ENCODE measurements at regions not wholly inside any gene's neighbourhood (a gene's known extent, or its start where the extent isn't known, plus 50 kb on each side); places are given as distances from the start of the nearest gene placed in this dataset.

DNA sequence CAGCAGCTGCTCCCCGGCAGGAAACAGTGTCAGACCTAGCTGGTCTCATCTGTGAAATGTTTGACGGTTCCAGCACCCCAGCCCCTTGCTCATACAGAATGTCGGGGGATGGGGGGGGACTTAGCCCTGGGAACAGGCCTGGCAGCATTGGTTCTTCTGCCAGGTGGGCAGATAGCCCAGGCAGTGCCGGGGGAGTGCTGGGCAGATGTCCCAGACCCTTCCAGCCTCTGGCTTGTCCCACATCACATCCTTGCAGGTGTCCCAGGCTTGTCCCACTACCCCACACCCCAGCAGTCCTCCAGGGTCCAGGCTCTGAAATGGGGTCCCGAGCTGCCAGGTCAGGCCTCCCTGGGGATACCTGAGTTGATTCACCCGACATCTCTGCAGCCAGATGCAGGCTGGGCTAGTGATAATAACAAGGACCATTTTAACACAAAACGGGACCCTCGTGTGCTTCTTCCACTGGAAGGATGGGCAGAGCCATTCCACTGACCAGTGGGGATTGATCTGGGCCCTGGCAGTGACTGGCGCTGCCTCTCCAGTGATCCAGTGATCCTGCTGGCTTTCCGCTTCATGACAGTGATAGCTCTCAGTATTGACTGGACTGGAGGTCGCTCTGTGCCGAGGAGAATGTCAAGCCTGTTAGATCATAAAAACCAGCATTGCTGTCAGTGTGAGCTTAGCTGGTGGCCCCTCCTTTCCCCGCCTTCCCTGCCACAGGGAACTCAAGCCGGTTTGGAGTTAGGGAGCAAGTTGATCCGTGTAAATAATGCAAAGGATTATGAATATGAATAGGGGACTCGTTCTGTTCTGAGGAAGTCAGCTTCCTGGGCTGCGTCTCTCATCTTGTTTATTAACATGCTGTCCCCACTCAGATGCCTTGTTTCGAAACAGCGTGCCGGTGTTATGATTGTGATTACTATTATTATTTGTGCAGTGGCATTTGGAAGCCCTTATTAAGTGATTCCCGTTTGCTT is 180.6 kb downstream of the AACS start:
- Histone ChIP-seq H3K9me3 (ENCODE audit: control insufficient read depth in 1 of 2, low read length in 2 of 2) (no peaks in the 10 kb centered on the region), H3K9ac (ENCODE audit: low read depth in 1 of 2, low read length in 2 of 2) (no peak overlapping the region), H3K27me3 (ENCODE audit: control insufficient read depth in 1 of 2, insufficient read depth in 2 of 2, low read length in 2 of 2) (peaks cover 3 to 9% of the 10 kb centered on the region in 2 donors), H3K4me3 (ENCODE audit: low read depth in 1 of 2, low read length in 2 of 2) (no peak overlapping the region), H3K36me3 (ENCODE audit: control insufficient read depth in 1 of 2, insufficient read depth in 2 of 2, low read length in 2 of 2) (no peaks in the 10 kb centered on the region), H3K4me1 (ENCODE audit: control insufficient read depth in 1 of 2, insufficient read depth in 2 of 2, low read length in 2 of 2) (no peaks in the 10 kb centered on the region), H3K27ac (ENCODE audit: low read depth, low read length) (no peak overlapping the region)

- H3K9ac ChIP-seq (ENCODE audit: low read depth in 1 of 2, low read length in 2 of 2): no peak overlapping the region
- no peaks in the 10 kb centered on the region for H3K4me1 ChIP-seq (ENCODE audit: control insufficient read depth in 1 of 2, insufficient read depth in 2 of 2, low read length in 2 of 2)
- H3K27me3 ChIP-seq (ENCODE audit: control insufficient read depth in 1 of 2, insufficient read depth in 2 of 2, low read length in 2 of 2): peaks cover 3 to 9% of the 10 kb centered on the region in 2 donors
- H3K36me3 ChIP-seq (ENCODE audit: control insufficient read depth in 1 of 2, insufficient read depth in 2 of 2, low read length in 2 of 2): no peaks in the 10 kb centered on the region
- no peak overlapping the region for H3K27ac ChIP-seq (ENCODE audit: low read depth, low read length)
- H3K4me3 ChIP-seq (ENCODE audit: low read depth in 1 of 2, low read length in 2 of 2): no peak overlapping the region
- H3K9me3 ChIP-seq (ENCODE audit: control insufficient read depth in 1 of 2, low read length in 2 of 2): no peaks in the 10 kb centered on the region
Measured at GRCh38 chr12:125247477-125247876, 182.2 kb downstream of the AACS start.

DNA sequence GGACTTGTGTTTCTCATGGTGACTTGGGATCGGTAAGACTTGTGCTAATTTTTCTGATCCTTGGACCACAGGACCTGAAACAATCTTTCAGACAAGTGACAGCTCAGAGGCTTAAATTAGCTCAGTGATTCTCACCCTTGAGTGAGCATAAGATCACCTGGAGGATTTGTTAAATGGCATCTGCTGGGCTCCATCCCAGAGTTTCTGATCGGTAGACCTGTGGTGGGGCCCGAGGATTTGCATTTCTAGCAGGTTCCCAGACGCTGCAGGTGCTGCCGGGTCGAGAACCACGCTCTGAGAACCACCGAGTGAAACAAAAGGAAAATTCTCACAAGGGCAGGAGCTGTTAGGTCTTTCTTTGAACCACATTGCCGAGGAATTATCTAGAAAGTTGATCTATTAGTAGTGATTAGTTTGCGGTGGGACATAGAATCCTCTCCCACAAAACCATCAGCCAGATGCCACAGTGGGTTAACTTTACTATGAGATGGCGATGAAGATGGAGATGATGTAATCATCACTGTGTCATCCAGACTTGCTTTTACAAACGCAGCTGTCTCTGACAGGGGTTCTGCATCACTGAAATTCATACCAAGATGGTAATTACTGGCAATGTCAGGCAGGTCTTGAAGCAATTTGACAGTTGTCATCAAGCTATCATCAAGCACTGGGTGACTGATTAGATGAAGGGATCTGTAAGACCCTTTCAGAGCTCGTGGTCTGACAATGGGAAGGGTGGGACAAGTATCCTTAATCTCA is 184.0 kb downstream of the AACS start:
- Histone ChIP-seq H3K9me3 (ENCODE audit: control insufficient read depth in 1 of 2, low read length in 2 of 2) (no peaks in the 10 kb centered on the region), H3K36me3 (ENCODE audit: control insufficient read depth in 1 of 2, insufficient read depth in 2 of 2, low read length in 2 of 2) (no peaks in the 10 kb centered on the region), H3K4me1 (ENCODE audit: control insufficient read depth in 1 of 2, insufficient read depth in 2 of 2, low read length in 2 of 2) (no peaks in the 10 kb centered on the region), H3K27me3 (ENCODE audit: control insufficient read depth in 1 of 2, insufficient read depth in 2 of 2, low read length in 2 of 2) (peaks cover 3 to 9% of the 10 kb centered on the region in 2 donors), H3K9ac (ENCODE audit: low read depth in 1 of 2, low read length in 2 of 2) (no peak overlapping the region), H3K4me3 (ENCODE audit: low read depth in 1 of 2, low read length in 2 of 2) (no peak overlapping the region), H3K27ac (ENCODE audit: low read depth, low read length) (no peak overlapping the region)

DNA sequence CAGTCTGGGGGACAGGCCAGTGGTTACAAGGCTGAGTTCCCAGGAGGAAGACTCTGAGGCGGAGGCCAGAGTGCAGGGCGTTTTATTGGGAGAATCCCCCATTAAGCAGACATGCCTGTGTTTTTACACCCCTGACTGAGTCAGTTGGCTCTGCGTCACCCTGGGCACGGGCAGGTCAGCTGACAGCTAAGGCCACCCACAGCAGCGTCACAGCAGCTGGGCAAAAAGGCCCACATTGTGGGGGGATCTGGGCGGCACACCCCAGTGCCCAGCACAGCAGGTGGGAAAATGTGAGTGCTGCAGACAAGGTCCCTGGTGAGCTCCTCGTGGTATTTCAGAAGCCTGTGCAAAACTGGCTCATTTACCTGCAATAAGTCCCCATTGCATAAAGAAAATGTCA is 184.7 kb downstream of the AACS start:
- Histone ChIP-seq H3K27me3 (ENCODE audit: control insufficient read depth in 1 of 2, insufficient read depth in 2 of 2, low read length in 2 of 2) (peaks cover 3 to 9% of the 10 kb centered on the region in 2 donors), H3K4me1 (ENCODE audit: control insufficient read depth in 1 of 2, insufficient read depth in 2 of 2, low read length in 2 of 2) (no peaks in the 10 kb centered on the region), H3K36me3 (ENCODE audit: control insufficient read depth in 1 of 2, insufficient read depth in 2 of 2, low read length in 2 of 2) (no peaks in the 10 kb centered on the region), H3K4me3 (ENCODE audit: low read depth in 1 of 2, low read length in 2 of 2) (no peak overlapping the region), H3K9ac (ENCODE audit: low read depth in 1 of 2, low read length in 2 of 2) (no peak overlapping the region), H3K27ac (ENCODE audit: low read depth, low read length) (no peak overlapping the region), H3K9me3 (ENCODE audit: control insufficient read depth in 1 of 2, low read length in 2 of 2) (no peaks in the 10 kb centered on the region)

DNA sequence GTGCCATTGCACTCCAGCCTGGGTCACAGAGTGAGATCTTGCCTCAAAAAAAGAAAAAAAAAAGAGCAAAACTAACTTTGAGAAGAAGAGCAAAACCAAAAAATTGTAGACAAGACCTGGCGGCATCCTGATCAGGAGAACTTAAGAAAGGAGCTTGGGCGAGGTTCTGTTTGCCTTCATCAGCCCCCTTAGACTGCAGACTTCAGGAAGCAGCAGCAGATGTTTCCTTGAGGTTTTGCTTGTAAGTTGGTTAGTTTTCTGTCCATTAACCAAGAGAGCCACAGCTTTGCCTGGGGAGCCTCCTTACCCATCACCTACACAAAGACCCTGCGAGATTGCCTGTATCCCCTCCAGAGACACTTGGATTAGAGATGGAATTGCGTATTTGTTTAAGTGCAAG is 189.0 kb downstream of the AACS start:
- no peak overlapping the region for H3K27ac ChIP-seq (ENCODE audit: low read depth, low read length)
- H3K9me3 ChIP-seq (ENCODE audit: control insufficient read depth in 1 of 2, low read length in 2 of 2): no peaks in the 10 kb centered on the region
- no peak overlapping the region for H3K4me3 ChIP-seq (ENCODE audit: low read depth in 1 of 2, low read length in 2 of 2)
- H3K4me1 ChIP-seq (ENCODE audit: control insufficient read depth in 1 of 2, insufficient read depth in 2 of 2, low read length in 2 of 2): no peaks in the 10 kb centered on the region
- H3K36me3 ChIP-seq (ENCODE audit: control insufficient read depth in 1 of 2, insufficient read depth in 2 of 2, low read length in 2 of 2): no peaks in the 10 kb centered on the region
- no peak overlapping the region for H3K9ac ChIP-seq (ENCODE audit: low read depth in 1 of 2, low read length in 2 of 2)
- no peaks in the 10 kb centered on the region for H3K27me3 ChIP-seq (ENCODE audit: control insufficient read depth in 1 of 2, insufficient read depth in 2 of 2, low read length in 2 of 2)

GRCh38 chr12:125254856-125255255 is 189.6 kb downstream of the AACS start:
- H3K4me3 ChIP-seq (ENCODE audit: low read depth in 1 of 2, low read length in 2 of 2): no peak overlapping the region
- no peak overlapping the region for H3K9ac ChIP-seq (ENCODE audit: low read depth in 1 of 2, low read length in 2 of 2)
- H3K4me1 ChIP-seq (ENCODE audit: control insufficient read depth in 1 of 2, insufficient read depth in 2 of 2, low read length in 2 of 2): no peaks in the 10 kb centered on the region
- no peaks in the 10 kb centered on the region for H3K27me3 ChIP-seq (ENCODE audit: control insufficient read depth in 1 of 2, insufficient read depth in 2 of 2, low read length in 2 of 2)
- H3K36me3 ChIP-seq (ENCODE audit: control insufficient read depth in 1 of 2, insufficient read depth in 2 of 2, low read length in 2 of 2): no peaks in the 10 kb centered on the region
- H3K9me3 ChIP-seq (ENCODE audit: control insufficient read depth in 1 of 2, low read length in 2 of 2): no peaks in the 10 kb centered on the region
- no peak overlapping the region for H3K27ac ChIP-seq (ENCODE audit: low read depth, low read length)

- no peaks in the 10 kb centered on the region for H3K36me3 ChIP-seq (ENCODE audit: control insufficient read depth in 1 of 2, insufficient read depth in 2 of 2, low read length in 2 of 2)
- H3K27me3 ChIP-seq (ENCODE audit: control insufficient read depth in 1 of 2, insufficient read depth in 2 of 2, low read length in 2 of 2): no peaks in the 10 kb centered on the region
- no peaks in the 10 kb centered on the region for H3K9me3 ChIP-seq (ENCODE audit: control insufficient read depth in 1 of 2, low read length in 2 of 2)
- H3K4me1 ChIP-seq (ENCODE audit: control insufficient read depth in 1 of 2, insufficient read depth in 2 of 2, low read length in 2 of 2): no peaks in the 10 kb centered on the region
- no peak overlapping the region for H3K4me3 ChIP-seq (ENCODE audit: low read depth in 1 of 2, low read length in 2 of 2)
- no peak overlapping the region for H3K27ac ChIP-seq (ENCODE audit: low read depth, low read length)
- H3K9ac ChIP-seq (ENCODE audit: low read depth in 1 of 2, low read length in 2 of 2): no peak overlapping the region
Measured at GRCh38 chr12:125255935-125256633, 190.8 kb downstream of the AACS start.

DNA sequence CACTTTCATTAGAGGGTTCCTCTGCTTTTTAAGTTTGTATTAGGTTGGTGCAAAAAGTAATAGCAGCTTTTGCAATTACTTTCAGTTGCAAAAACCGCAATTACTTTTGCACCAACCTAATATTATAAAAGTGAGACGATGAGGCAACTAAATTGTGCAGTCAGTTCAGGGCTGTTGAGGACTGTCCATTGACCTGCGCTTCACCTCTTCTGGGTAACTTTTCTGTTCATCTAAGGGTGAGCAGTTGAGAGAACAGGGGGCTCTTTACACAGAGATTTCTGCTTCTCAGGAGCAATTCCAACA is 191.3 kb downstream of the AACS start:
- Histone ChIP-seq H3K27ac (ENCODE audit: low read depth, low read length) (no peak overlapping the region), H3K36me3 (ENCODE audit: control insufficient read depth in 1 of 2, insufficient read depth in 2 of 2, low read length in 2 of 2) (no peaks in the 10 kb centered on the region), H3K4me1 (ENCODE audit: control insufficient read depth in 1 of 2, insufficient read depth in 2 of 2, low read length in 2 of 2) (no peaks in the 10 kb centered on the region), H3K9me3 (ENCODE audit: control insufficient read depth in 1 of 2, low read length in 2 of 2) (no peaks in the 10 kb centered on the region), H3K9ac (ENCODE audit: low read depth in 1 of 2, low read length in 2 of 2) (no peak overlapping the region), H3K27me3 (ENCODE audit: control insufficient read depth in 1 of 2, insufficient read depth in 2 of 2, low read length in 2 of 2) (no peaks in the 10 kb centered on the region), H3K4me3 (ENCODE audit: low read depth in 1 of 2, low read length in 2 of 2) (no peak overlapping the region)

DNA sequence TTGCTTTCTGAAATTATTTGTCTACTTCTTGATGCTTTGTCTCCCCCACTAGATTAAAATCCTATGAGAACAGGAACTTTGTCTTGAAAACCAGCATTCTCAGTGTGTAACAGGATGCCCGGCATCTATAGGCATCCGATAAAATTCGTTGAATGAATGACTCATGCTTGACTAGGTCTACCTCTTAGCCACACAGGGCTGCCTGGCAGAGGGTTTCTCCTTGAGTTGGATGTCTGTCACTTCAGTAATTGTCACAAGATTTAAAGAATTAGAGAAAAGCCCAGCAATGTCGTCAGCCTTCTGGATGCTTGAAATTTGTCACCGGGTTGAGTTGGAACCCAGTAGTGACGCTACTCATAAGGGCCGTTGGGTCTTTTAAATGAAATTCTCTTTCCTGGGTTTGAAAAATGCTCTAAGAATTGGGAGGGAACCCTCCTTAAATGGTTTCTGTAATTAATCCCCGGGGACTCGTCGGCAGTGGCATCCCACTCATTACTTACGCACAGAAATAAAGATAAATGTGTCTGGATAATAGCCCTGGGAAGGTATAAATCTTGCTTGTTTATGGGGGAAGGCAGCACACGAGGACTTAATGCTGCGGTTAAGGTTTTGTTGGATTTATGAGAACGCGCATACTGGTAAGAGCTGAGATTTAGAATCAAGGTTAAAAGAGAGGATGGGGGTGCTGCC is 194.1 kb downstream of the AACS start:
- H3K36me3 ChIP-seq (ENCODE audit: control insufficient read depth in 1 of 2, insufficient read depth in 2 of 2, low read length in 2 of 2): no peaks in the 10 kb centered on the region
- H3K4me3 ChIP-seq (ENCODE audit: low read depth in 1 of 2, low read length in 2 of 2): no peak overlapping the region
- H3K27ac ChIP-seq (ENCODE audit: low read depth, low read length): no peak overlapping the region
- no peaks in the 10 kb centered on the region for H3K27me3 ChIP-seq (ENCODE audit: control insufficient read depth in 1 of 2, insufficient read depth in 2 of 2, low read length in 2 of 2)
- no peaks in the 10 kb centered on the region for H3K4me1 ChIP-seq (ENCODE audit: control insufficient read depth in 1 of 2, insufficient read depth in 2 of 2, low read length in 2 of 2)
- H3K9ac ChIP-seq (ENCODE audit: low read depth in 1 of 2, low read length in 2 of 2): no peak overlapping the region
- peaks cover 0 to 4% of the 10 kb centered on the region in 2 donors for H3K9me3 ChIP-seq (ENCODE audit: control insufficient read depth in 1 of 2, low read length in 2 of 2)
